Fibroblast of skin of right biceps (primary cell): ENCODE measurements at regions not wholly inside any gene's neighbourhood (a gene's known extent, or its start where the extent isn't known, plus 50 kb on each side); places are given as distances from the start of the nearest gene placed in this dataset.

Source experiments
- DNase-seq: peaks from one replicate; pipeline ENCODE4 v3.0.0-alpha.2; 2013

- DNase-seq, result no peak
Observed at GRCh38 chr2:240347949-240348500, 87.4 kb upstream of the GPC1 start.

DNA sequence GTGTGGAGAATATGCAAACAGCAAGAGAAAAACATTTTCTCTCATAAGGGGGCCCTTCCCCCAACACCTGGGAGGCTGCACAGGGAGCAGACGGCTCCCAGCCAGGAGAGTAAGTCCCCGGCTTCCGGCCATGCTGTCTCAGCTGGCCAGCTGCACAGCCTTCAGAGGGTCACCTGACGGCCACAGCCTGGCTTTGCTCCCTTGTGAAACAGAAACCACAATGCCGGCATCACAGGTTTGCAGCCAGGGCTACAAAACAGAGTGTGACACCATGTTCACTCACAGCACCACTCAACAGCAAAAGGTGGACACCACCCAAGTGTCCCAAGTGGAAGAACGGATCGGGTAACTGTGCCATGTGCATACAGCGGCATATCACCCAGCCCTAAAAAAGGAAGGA is 86.9 kb upstream of the GPC1 start:
- DNase-seq, result no peak

- DNase-seq, result no peak
Observed at GRCh38 chr2:240349133-240350005, 86.1 kb upstream of the GPC1 start.

DNA sequence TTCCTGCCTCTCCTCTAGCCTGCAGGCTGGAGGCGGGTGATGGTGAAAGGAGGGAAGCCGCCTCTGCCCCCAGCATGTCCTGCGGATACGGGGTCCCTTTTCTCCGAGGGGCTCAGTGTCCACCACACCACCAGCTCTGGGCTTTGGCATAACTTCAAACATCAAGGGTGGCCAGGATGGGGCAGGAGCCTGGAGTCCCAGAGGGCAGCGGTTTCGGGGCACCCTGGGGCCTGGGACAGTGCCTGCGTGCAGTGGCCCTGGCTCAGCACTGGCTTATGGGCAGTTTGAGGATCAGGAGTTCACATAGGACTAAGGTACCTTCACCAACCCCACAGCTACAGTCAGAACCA is 85.5 kb upstream of the GPC1 start:
- no peak for DNase-seq

DNA sequence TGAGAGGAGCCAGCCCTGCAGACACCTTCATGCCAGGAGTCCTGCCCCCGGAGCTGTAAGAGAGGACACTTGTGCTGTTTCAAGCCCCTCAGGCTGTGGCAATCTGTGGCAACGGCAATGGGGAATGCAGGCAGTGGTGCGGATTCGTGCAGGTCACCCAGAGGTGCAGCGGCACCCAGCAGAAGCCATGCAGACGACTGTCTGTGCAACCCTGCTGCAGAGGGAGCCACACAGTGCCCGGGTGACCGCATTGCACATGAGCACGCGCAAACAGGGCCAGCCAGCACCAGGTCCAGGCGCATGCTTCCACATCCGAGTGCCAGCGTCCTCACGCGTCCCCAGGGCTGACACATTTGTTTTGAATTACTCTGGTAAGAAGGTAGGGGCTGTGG is 84.8 kb upstream of the GPC1 start:
- DNase-seq, result no peak

- no peak for DNase-seq
Observed at GRCh38 chr2:240351088-240351741, 84.2 kb upstream of the GPC1 start.

GRCh38 chr2:240351826-240352426 is 83.5 kb upstream of the GPC1 start:
- DNase-seq, result no peak

DNA sequence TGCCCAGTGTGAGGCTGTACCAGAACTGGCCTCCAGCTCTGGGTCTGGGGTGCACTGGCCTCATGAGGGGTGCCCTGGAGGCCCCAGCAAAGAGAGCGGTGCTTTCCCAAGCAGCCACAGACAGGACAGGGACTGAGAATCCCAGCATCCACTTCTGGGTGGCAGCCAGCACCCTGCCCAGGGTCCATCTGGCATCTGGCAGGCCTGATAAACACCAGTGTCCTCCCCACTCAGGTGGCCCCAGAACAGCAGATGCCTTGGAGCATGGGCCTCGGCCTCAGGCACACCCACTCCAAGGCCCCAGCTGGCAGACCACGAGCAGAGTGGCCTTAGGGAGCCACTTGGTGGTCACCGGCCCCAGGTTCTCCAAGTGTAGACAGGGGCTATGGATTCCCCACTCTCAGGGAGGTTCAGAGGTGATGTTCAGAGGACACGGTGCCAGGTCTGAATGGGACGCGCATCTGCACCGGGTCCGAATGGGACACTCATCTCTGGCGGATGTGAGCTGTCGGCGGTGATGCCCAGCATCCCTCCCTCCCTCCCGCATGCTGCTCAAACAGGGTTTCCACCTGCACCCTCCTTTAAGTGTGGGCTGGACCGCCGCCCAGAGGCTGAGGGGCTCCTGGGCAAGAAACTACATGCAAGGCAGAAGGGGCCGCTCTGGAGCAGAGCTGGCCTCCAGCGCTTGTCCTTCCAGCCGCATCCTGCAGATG is 82.2 kb upstream of the GPC1 start:
- no peak for DNase-seq

GRCh38 chr2:240353944-240354343 is 81.5 kb upstream of the GPC1 start:
- DNase-seq, result no peak

DNA sequence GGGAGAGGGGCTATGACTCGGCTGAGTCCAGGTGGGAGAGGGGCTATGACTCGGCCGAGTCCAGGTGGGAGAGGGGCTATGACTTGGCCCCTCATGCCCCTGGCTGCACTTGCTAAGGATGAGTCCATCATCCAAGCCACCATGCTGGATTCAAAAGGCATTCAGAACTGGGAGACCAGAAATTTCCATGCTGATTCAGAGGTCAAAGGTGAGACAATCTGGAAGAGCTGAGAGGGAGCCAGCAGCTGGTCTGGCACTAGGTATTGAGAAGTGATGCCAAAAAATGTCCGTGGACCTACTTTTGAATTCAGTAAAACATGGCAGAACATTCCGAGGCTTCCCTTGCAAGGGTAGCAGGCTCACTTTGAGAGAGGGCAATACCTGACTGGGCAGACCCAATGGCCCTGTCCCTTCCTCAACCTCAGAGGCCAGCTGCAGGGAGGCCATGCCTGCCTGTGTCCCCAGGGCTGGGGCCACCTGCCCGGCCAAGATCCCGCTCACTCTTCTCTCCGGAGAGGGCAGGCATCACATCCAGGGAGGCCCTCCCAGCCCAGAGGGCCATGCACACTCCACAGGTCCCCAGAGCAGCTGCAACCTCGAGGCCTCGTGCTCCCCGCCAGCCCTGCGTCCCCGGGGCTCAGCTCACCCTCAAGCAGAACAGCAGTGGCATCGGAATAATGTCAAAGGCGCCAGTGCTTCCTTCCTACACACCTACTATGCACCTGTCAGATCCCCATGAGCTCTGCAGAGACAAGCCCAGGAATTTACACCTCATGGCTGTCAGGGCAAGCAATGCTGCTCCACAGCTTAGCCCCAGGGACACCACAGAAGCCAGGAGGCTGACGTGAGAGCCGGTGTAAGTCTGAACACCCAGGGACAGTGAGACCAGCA is 80.2 kb upstream of the GPC1 start:
- DNase-seq, result no peak

GRCh38 chr2:240355962-240356361 is 79.5 kb upstream of the GPC1 start:
- DNase-seq, result no peak

- DNase-seq, result no peak
Observed at GRCh38 chr2:240356700-240357640, 78.5 kb upstream of the GPC1 start.

DNA sequence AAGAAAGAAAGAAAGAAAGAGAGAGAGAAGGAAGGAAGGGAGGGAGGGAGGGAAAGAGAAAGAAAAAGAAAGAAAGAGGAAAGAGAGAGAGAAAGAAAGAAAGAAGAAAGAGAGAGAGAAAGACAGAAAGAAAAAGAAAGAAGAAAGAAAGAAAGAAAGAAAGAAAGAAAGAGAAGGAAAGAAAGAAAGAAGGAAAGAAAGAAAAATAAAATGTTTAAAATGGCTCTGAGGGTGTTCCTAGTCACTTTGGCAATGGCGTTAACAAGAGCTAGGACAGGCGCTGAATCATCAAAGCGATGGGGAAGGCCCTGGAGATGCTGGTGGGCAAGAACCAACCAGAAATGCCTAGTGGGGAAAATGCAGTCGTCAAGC is 77.8 kb upstream of the GPC1 start:
- no peak for DNase-seq

GRCh38 chr2:240358080-240358479 is 77.4 kb upstream of the GPC1 start:
- DNase-seq, result no peak

GRCh38 chr2:240358821-240359397 is 76.6 kb upstream of the GPC1 start:
- no peak for DNase-seq

DNA sequence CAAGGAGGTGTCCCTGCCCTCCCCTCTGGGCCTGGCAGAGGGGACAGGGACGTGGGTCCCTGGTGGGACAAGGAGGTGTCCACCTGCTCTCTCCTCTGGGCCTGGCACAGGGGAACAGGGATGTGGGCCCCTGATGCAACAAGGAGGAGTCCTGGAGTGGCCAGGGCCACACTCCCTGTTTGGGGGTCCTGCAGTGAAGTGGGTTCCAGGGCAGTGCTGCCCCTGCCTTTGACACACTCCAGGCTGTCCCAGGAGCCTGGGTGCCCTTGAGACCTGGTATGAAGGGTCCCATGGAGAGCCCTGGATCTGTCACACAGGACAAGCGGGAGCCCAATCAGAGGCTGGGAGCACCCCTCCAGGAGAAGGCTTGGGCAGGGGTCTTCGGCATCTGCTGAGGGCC is 75.8 kb upstream of the GPC1 start:
- no peak for DNase-seq

DNA sequence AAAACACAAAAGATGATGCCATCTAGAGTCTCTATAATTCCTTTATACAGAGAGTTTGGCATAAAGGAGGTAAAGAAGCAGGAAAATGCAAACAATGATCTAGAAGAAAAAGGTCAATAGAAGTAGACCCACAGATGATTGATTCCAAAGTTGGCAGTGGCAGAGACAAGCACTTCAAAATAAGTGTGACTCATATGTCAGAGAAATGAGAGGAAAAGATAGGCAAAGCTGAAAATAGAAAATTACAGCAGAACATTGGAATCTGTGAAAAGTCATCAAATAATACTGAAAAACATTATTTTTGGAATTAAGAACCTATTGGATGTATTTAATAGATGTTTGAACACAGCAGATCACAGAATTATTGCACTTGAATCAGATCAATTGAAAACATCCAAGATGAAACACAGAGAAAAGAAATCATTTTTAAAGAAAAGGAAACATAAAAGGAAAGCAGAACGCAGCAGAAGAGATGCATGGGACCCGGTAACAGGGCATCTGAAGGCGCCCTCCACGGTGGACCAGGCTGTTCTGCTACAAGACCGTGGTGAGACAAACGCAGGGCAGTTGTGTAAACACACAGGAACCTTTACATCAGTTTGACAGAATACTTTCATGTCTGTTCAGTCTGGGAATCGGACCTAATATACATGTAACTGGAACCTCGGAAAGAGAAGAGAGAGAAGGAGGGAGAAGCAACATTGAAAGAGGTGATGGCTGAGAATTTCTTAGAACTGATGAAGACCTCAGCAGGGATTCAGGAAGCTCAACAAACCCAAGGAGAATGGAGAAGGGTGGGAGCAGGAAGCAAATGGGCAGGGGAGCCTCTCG is 74.6 kb upstream of the GPC1 start:
- DNase-seq, result no peak

- DNase-seq, result no peak
Observed at GRCh38 chr2:240362216-240362755, 73.2 kb upstream of the GPC1 start.
